ENCODE measurements at regions not wholly inside any gene's neighbourhood (a gene's known extent, or its start where the extent isn't known, plus 50 kb on each side); places are given as distances from the start of the nearest gene placed in this dataset.

DNA sequence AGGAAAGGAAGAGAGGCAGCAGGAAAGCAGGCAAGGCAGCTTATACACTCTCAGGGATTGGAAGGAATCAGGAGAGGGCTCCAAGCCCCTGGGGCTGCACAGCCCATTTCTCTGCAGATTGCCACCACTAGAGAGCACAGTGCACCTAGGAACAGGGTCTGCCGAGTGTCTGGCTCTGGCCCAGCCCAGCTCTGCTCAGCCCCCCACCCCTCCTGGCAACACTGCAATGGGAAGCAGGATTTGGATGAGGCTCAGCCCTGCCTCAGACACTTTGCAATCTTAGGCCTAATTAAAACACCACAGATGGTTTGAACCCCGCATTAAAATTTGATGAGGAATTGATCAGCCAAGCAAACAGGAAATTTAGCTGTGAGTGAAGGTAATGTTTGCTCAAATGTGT, 252.7 kb downstream of the DHX35 start:
- Histone ChIP-seq H3K36me3 (ENCODE audit: control insufficient read depth, low read length) (no peaks in the 10 kb centered on the region), H3K9me3 (ENCODE audit: control insufficient read depth, insufficient read depth, low read length) (no peaks in the 10 kb centered on the region), H3K79me2 (ENCODE audit: control insufficient read depth, low read length) (no peaks in the 10 kb centered on the region), H3K4me2 (ENCODE audit: low read length) (no peak overlapping the region), H4K20me1 (ENCODE audit: control insufficient read depth, insufficient read depth, low read depth, low read length) (no peaks in the 10 kb centered on the region), H3K9me2 (replicated peaks; ENCODE audit: control insufficient read depth, low read length) (no peaks in the 10 kb centered on the region), H3F3A (ENCODE audit: control insufficient read depth, insufficient read depth) (no peaks in the 10 kb centered on the region), H3K4me3 (ENCODE audit: low read length) (no peak overlapping the region), H3K27ac (ENCODE audit: low read depth, low read length) (no peak overlapping the region), H3K4me1 (ENCODE audit: control insufficient read depth, low read length) (no peaks in the 10 kb centered on the region), H3K27me3 (ENCODE audit: control insufficient read depth, low read length) (no peaks in the 10 kb centered on the region)
- TF ChIP-seq, protein P1, sequence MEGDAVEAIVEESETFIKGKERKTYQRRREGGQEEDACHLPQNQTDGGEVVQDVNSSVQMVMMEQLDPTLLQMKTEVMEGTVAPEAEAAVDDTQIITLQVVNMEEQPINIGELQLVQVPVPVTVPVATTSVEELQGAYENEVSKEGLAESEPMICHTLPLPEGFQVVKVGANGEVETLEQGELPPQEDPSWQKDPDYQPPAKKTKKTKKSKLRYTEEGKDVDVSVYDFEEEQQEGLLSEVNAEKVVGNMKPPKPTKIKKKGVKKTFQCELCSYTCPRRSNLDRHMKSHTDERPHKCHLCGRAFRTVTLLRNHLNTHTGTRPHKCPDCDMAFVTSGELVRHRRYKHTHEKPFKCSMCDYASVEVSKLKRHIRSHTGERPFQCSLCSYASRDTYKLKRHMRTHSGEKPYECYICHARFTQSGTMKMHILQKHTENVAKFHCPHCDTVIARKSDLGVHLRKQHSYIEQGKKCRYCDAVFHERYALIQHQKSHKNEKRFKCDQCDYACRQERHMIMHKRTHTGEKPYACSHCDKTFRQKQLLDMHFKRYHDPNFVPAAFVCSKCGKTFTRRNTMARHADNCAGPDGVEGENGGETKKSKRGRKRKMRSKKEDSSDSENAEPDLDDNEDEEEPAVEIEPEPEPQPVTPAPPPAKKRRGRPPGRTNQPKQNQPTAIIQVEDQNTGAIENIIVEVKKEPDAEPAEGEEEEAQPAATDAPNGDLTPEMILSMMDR (IDR thresholded peaks at IDR 0.05; ENCODE audit: low read depth, low read length, poor library complexity, severe bottlenecking) = no peak
- no peak for TF ChIP-seq EZH2phosphoT487 (IDR thresholded peaks at IDR 0.05; ENCODE audit: borderline replicate concordance, low read length)

DNA sequence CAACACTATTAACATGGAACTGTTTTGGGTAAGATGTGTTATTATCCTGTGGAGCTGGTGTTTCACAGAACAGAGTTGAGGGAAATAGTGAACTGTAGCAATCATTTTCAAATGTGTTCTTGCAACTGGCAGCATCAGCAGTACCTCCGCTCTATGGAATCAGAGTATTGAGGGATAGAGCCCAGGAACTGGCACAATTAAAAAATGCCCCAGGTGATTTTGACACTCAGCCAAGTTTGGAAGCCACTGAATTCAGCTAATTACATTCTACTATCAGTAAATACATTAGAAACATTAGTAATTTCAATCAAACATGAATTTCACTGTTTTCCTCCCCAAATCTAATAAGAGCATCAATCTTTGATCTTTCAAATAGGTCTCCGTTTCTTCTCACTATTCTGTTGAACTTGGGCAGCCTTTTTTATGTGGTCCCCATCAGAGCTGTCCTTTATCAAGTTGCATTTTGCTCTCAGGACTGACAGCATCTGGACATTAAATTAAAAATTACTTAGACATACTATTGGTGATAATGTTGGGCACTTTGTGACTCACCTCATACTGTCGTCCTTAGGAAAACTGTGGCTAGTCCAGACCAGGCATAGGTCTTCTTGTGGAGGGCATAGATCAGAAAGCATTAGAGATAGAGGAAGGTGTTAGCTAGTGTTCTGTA, 251.5 kb downstream of the DHX35 start:
- no peak overlapping the region for H3K4me2 ChIP-seq (ENCODE audit: low read length)
- no peak overlapping the region for H3K27ac ChIP-seq (ENCODE audit: low read depth, low read length)
- TF ChIP-seq, protein P1 (IDR thresholded peaks at IDR 0.05; ENCODE audit: low read depth, low read length, poor library complexity, severe bottlenecking) = no peak
- TF ChIP-seq EZH2phosphoT487 (IDR thresholded peaks at IDR 0.05; ENCODE audit: borderline replicate concordance, low read length) = no peak
- H3K9me2 ChIP-seq (replicated peaks; ENCODE audit: control insufficient read depth, low read length) = no peaks in the 10 kb centered on the region
- no peaks in the 10 kb centered on the region for H3K36me3 ChIP-seq (ENCODE audit: control insufficient read depth, low read length)
- H3K4me1 ChIP-seq (ENCODE audit: control insufficient read depth, low read length) = no peaks in the 10 kb centered on the region
- no peaks in the 10 kb centered on the region for H3K9me3 ChIP-seq (ENCODE audit: control insufficient read depth, insufficient read depth, low read length)
- no peak overlapping the region for H3K4me3 ChIP-seq (ENCODE audit: low read length)
- no peaks in the 10 kb centered on the region for H3F3A ChIP-seq (ENCODE audit: control insufficient read depth, insufficient read depth)
- H3K79me2 ChIP-seq (ENCODE audit: control insufficient read depth, low read length) = no peaks in the 10 kb centered on the region
- no peaks in the 10 kb centered on the region for H3K27me3 ChIP-seq (ENCODE audit: control insufficient read depth, low read length)
- no peaks in the 10 kb centered on the region for H4K20me1 ChIP-seq (ENCODE audit: control insufficient read depth, insufficient read depth, low read depth, low read length)

DNA sequence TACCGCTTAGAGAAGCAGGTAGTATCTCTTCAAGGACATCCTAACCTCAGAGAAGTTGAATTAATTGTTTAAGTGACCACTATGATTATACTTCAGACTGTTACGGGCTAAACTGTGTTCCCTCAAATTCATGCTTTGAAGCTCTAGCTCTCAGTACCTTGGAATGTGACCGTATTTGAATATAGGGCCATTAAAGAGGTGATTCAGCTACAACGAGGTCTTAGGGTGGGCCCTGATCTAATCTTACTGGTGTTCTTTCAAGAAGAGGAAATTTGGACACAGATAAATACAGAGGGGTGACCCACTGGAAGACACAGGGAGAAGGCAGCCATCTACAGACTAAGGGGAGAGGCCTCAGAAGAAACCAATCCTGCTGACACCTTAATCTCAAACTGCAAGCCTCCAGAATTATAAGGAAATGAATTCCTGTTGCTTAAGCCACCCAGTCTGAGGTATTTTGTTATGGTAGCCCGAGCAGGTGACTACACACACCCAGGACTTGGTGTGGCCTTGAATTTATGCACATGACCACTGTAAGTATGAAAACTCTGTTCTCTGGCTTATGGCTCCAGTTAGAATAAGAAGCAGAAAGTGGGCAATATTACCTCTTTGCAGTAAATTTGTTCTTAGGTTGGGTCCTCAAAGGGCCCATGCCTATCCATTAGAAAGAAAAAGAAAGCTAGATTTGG, 249.1 kb downstream of the DHX35 start:
- Histone ChIP-seq H3K9me3 (ENCODE audit: control insufficient read depth, insufficient read depth, low read length) (no peaks in the 10 kb centered on the region), H3F3A (ENCODE audit: control insufficient read depth, insufficient read depth) (no peaks in the 10 kb centered on the region), H3K4me1 (ENCODE audit: control insufficient read depth, low read length) (no peaks in the 10 kb centered on the region), H3K36me3 (ENCODE audit: control insufficient read depth, low read length) (no peaks in the 10 kb centered on the region), H3K9me2 (replicated peaks; ENCODE audit: control insufficient read depth, low read length) (no peaks in the 10 kb centered on the region), H4K20me1 (ENCODE audit: control insufficient read depth, insufficient read depth, low read depth, low read length) (no peaks in the 10 kb centered on the region), H3K27ac (ENCODE audit: low read depth, low read length) (no peak overlapping the region), H3K4me3 (ENCODE audit: low read length) (no peak overlapping the region), H3K27me3 (ENCODE audit: control insufficient read depth, low read length) (peaks cover 3% of the 10 kb centered on the region), H3K4me2 (ENCODE audit: low read length) (no peak overlapping the region), H3K79me2 (ENCODE audit: control insufficient read depth, low read length) (no peaks in the 10 kb centered on the region)
- TF ChIP-seq, protein P1 (IDR thresholded peaks at IDR 0.05; ENCODE audit: low read depth, low read length, poor library complexity, severe bottlenecking) = no peak
- no peak for TF ChIP-seq EZH2phosphoT487 (IDR thresholded peaks at IDR 0.05; ENCODE audit: borderline replicate concordance, low read length)

All from DOHH2 (cell line).